ENCODE measurements at regions not wholly inside any gene's neighbourhood (a gene's known extent, or its start where the extent isn't known, plus 50 kb on each side); places are given as distances from the start of the nearest gene placed in this dataset.

DNA sequence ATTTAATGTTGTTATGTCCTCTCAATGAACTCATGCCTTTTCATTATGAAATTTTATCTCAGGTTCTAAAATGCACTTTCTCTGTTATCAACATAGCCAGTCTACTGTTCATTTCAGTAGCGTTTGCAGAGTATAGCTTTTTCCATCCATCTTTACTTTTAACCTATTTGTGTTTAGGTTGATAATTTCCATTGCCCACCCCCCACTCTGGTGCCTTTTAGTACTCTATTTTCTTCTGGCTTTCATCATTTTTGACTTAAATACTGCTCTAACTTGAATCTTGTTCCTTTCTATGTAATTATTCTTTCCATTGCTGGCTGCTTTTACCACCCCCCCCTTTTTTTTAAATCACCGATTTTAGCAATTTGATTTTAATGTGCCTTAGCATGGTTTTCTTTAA lies 585.0 kb upstream of the LRATD1 start:
- TF ChIP-seq, protein P1, sequence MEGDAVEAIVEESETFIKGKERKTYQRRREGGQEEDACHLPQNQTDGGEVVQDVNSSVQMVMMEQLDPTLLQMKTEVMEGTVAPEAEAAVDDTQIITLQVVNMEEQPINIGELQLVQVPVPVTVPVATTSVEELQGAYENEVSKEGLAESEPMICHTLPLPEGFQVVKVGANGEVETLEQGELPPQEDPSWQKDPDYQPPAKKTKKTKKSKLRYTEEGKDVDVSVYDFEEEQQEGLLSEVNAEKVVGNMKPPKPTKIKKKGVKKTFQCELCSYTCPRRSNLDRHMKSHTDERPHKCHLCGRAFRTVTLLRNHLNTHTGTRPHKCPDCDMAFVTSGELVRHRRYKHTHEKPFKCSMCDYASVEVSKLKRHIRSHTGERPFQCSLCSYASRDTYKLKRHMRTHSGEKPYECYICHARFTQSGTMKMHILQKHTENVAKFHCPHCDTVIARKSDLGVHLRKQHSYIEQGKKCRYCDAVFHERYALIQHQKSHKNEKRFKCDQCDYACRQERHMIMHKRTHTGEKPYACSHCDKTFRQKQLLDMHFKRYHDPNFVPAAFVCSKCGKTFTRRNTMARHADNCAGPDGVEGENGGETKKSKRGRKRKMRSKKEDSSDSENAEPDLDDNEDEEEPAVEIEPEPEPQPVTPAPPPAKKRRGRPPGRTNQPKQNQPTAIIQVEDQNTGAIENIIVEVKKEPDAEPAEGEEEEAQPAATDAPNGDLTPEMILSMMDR (IDR thresholded peaks at IDR 0.05; ENCODE audit: low read depth, low read length) = no peak
- TF ChIP-seq EZH2phosphoT487 (IDR thresholded peaks at IDR 0.05; ENCODE audit: low read depth) = no peak

All from OCI-LY3 (cell line).